ENCODE measurements at regions not wholly inside any gene's neighbourhood (a gene's known extent, or its start where the extent isn't known, plus 50 kb on each side); places are given as distances from the start of the nearest gene placed in this dataset.

- TF ChIP-seq CTCF (conservative IDR thresholded peaks at IDR 0.05; ENCODE audit: low read length) (no peak), EZH2phosphoT487 (IDR thresholded peaks at IDR 0.05; ENCODE audit: borderline replicate concordance, low read depth, low read length) (no peak)
- Histone ChIP-seq H3K4me2 (ENCODE audit: low read length) (no peak overlapping the region), H3K9me3 (ENCODE audit: low read length) (no peaks in the 10 kb centered on the region), H2AFZ (ENCODE audit: low read length) (no peak overlapping the region; the same call in 1 of the 2 replicates), H3K27ac (ENCODE audit: low read depth, low read length, poor library complexity, severe bottlenecking) (no peak overlapping the region), H4K20me1 (ENCODE audit: insufficient read depth, low read length) (no peaks in the 10 kb centered on the region), H3K4me3 (ENCODE audit: low read depth, low read length, poor library complexity, severe bottlenecking) (no peak overlapping the region), H3K4me1 (ENCODE audit: insufficient read depth, low read length, poor library complexity, severe bottlenecking) (no peaks in the 10 kb centered on the region), H3K36me3 (ENCODE audit: insufficient read depth, low read length) (no peaks in the 10 kb centered on the region), H3K9me2 (ENCODE audit: insufficient read depth, low read length) (no peaks in the 10 kb centered on the region), H3K79me2 (ENCODE audit: insufficient read depth, low read depth, low read length) (no peaks in the 10 kb centered on the region)
- no TSS peak for BruUV-seq (replicated peaks)
- ChIA-PET CTCF (ENCODE audit: unreplicated experiment) (no interaction called here), POLR2A (interaction anchor here (1.3 to 1.5 kb wide), 2 partner anchors 11 to 24 kb away, joined by 4 to 8 read pairs; no protein-coding TSS in a partner anchor)
- no peak for DNase-seq (ENCODE audit: low spot score)
- intact Hi-C loops (cut with micrococcal nuclease; ENCODE audit: unreplicated experiment): no loop called here
Measured at GRCh38 chr2:234378440-234378839, 118.4 kb downstream of the ARL4C start.

GRCh38 chr2:234377761-234378391 is 119.0 kb downstream of the ARL4C start:
- H3K79me2 ChIP-seq (ENCODE audit: insufficient read depth, low read depth, low read length): no peaks in the 10 kb centered on the region
- no peak for DNase-seq (ENCODE audit: low spot score)
- no peaks in the 10 kb centered on the region for H3K36me3 ChIP-seq (ENCODE audit: insufficient read depth, low read length)
- ChIA-PET CTCF (ENCODE audit: unreplicated experiment) (no interaction called here), POLR2A (interaction anchor here (0.6 to 1.5 kb wide), 3 partner anchors 11 to 23 kb away, joined by 3 to 8 read pairs (median 4); no protein-coding TSS in a partner anchor)
- no peaks in the 10 kb centered on the region for H3K9me3 ChIP-seq (ENCODE audit: low read length)
- no peak overlapping the region for H3K27ac ChIP-seq (ENCODE audit: low read depth, low read length, poor library complexity, severe bottlenecking)
- H2AFZ ChIP-seq (ENCODE audit: low read length): no peak overlapping the region; the same call in 1 of the 2 replicates
- no peaks in the 10 kb centered on the region for H3K9me2 ChIP-seq (ENCODE audit: insufficient read depth, low read length)
- H4K20me1 ChIP-seq (ENCODE audit: insufficient read depth, low read length): no peaks in the 10 kb centered on the region
- H3K4me3 ChIP-seq (ENCODE audit: low read depth, low read length, poor library complexity, severe bottlenecking): no peak overlapping the region
- BruUV-seq (replicated peaks): no TSS peak
- intact Hi-C loops (cut with micrococcal nuclease; ENCODE audit: unreplicated experiment): no loop called here
- peaks cover 2% of the 10 kb centered on the region for H3K4me1 ChIP-seq (ENCODE audit: insufficient read depth, low read length, poor library complexity, severe bottlenecking)
- no peak overlapping the region for H3K4me2 ChIP-seq (ENCODE audit: low read length)
- no peak for TF ChIP-seq EZH2phosphoT487 (IDR thresholded peaks at IDR 0.05; ENCODE audit: borderline replicate concordance, low read depth, low read length)
- no peak for TF ChIP-seq CTCF (conservative IDR thresholded peaks at IDR 0.05; ENCODE audit: low read length)

GRCh38 chr2:234376229-234376628 is 120.7 kb downstream of the ARL4C start:
- Histone ChIP-seq H3K4me1 (ENCODE audit: insufficient read depth, low read length, poor library complexity, severe bottlenecking) (peaks cover 19% of the 10 kb centered on the region), H3K9me3 (ENCODE audit: low read length) (no peaks in the 10 kb centered on the region), H2AFZ (ENCODE audit: low read length) (no peak overlapping the region; the same call in 1 of the 2 replicates), H3K27ac (ENCODE audit: low read depth, low read length, poor library complexity, severe bottlenecking) (no peak overlapping the region), H3K4me3 (ENCODE audit: low read depth, low read length, poor library complexity, severe bottlenecking) (no peak overlapping the region), H3K4me2 (ENCODE audit: low read length) (no peak overlapping the region), H3K9me2 (ENCODE audit: insufficient read depth, low read length) (no peaks in the 10 kb centered on the region), H3K36me3 (ENCODE audit: insufficient read depth, low read length) (no peaks in the 10 kb centered on the region), H4K20me1 (ENCODE audit: insufficient read depth, low read length) (no peaks in the 10 kb centered on the region), H3K79me2 (ENCODE audit: insufficient read depth, low read depth, low read length) (no peaks in the 10 kb centered on the region)
- no TSS peak for BruUV-seq (replicated peaks)
- CTCF ChIA-PET (ENCODE audit: unreplicated experiment): no interaction called here
- TF ChIP-seq CTCF (conservative IDR thresholded peaks at IDR 0.05; ENCODE audit: low read length) (no peak), EZH2phosphoT487 (IDR thresholded peaks at IDR 0.05; ENCODE audit: borderline replicate concordance, low read depth, low read length) (no peak)
- POLR2A ChIA-PET: interaction anchor here (0.6 kb wide), 1 partner anchor 20 kb away, joined by 3 read pairs; no protein-coding TSS in a partner anchor
- no peak for DNase-seq (ENCODE audit: low spot score)
- intact Hi-C loops (cut with micrococcal nuclease; ENCODE audit: unreplicated experiment): no loop called here
